ENCODE measurements at regions not wholly inside any gene's neighbourhood (a gene's known extent, or its start where the extent isn't known, plus 50 kb on each side); places are given as distances from the start of the nearest gene placed in this dataset.

DNA sequence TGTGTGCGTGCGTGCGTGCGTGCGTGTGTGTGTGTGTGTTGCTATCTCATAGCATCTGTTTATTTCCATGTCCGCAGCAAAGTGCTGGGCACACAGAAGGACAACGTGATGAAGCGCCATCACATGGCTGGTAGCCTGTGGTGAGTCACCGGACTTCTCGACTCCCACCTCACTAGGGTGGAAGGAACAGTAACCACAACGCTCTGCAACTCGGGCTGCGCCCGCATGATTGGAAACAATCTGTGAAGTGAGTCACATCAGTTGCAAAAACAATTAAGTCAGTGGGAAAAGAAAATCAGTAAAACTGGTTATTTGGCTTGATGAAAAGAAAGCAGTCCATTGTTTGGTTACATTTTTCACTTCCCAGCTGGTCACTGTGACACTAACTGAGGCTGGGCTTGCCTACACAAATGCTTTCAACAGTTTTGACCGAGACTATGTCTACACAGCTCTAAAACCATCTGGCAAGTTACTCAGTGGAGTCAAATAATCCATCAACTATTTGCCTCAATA is 437.3 kb upstream of the CADM1 start:
- H3K4me2 ChIP-seq (ENCODE audit: low read length): no peak overlapping the region
- WGBS (ENCODE audit: extremely low coverage, insufficient coverage, insufficient read length): no CpG with 5 or more reads among the region's 15 CpGs
- no peaks in the 10 kb centered on the region for H3K36me3 ChIP-seq (ENCODE audit: control insufficient read depth in 1 of 2, insufficient read depth in 2 of 2, low read length in 2 of 2)
- H3K79me1 ChIP-seq (ENCODE audit: low read length): no peaks in the 10 kb centered on the region
- no peak overlapping the region for H3K4me3 ChIP-seq (ENCODE audit: low read depth, low read length)
- H2AFZ ChIP-seq (ENCODE audit: insufficient read depth, low read length, poor library complexity): no peak overlapping the region
- no peak overlapping the region for H2AK5ac ChIP-seq (ENCODE audit: low read length)
- no peak overlapping the region for H2BK12ac ChIP-seq (ENCODE audit: low read length)
- DNase-seq: peak; percentile 95
- peaks cover 2 to 7% of the 10 kb centered on the region in 2 experiments for H3K4me1 ChIP-seq (ENCODE audit: control insufficient read depth in 1 of 2, insufficient read depth in 2 of 2, low read length in 2 of 2)
- H3K79me2 ChIP-seq (ENCODE audit: control insufficient read depth, insufficient read depth, low read length, poor library complexity): no peaks in the 10 kb centered on the region
- no peaks in the 10 kb centered on the region for H3K9me3 ChIP-seq (ENCODE audit: insufficient read depth, low read depth, low read length)
- no peak overlapping the region for H4K91ac ChIP-seq (ENCODE audit: low read depth, low read length)
- H4K12ac ChIP-seq (ENCODE audit: low read depth, low read length): no peak overlapping the region
- H3K14ac ChIP-seq (ENCODE audit: low read length): no peak overlapping the region
- H2BK5ac ChIP-seq (ENCODE audit: low read depth, low read length, poor library complexity): no peak overlapping the region
- no peak overlapping the region for H4K8ac ChIP-seq (ENCODE audit: low read depth, low read length)
- H3K27me3 ChIP-seq (ENCODE audit: insufficient read depth, low read length): no peaks in the 10 kb centered on the region
- H3K9ac ChIP-seq (ENCODE audit: low read length): no peak overlapping the region
- no peak overlapping the region for H2BK120ac ChIP-seq (ENCODE audit: insufficient read depth, low read length, poor library complexity)
- H3K27ac ChIP-seq (ENCODE audit: low read depth, low read length): no peak overlapping the region
- H3K23ac ChIP-seq (ENCODE audit: low read length): no peak overlapping the region
- no peak overlapping the region for H3K4ac ChIP-seq (ENCODE audit: low read depth, low read length)
- H3K18ac ChIP-seq (ENCODE audit: low read length): no peak overlapping the region

DNA sequence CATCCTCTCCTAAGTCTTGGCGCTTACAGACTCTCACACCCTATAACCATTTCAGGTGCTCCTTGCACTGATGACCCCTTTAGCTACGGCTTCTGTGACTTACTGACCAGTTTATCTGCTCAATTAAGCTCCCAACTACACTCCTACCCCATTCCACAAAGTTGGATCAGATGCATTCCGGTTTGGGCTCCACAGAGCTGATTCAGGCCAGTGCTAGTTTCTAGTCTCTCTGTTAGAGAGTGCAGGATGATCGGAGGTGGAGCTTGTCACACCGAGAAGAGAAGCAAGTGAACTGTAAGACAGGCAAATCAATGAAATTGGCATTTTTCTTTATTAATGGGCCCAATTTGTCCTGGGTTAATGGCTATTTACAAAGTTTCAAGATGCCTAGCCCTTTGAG is 436.8 kb upstream of the CADM1 start:
- Histone ChIP-seq H3K4me3 (ENCODE audit: low read depth, low read length) (no peak overlapping the region), H2BK120ac (ENCODE audit: insufficient read depth, low read length, poor library complexity) (no peak overlapping the region), H2BK12ac (ENCODE audit: low read length) (no peak overlapping the region), H3K4ac (ENCODE audit: low read depth, low read length) (no peak overlapping the region), H2BK5ac (ENCODE audit: low read depth, low read length, poor library complexity) (no peak overlapping the region), H3K4me2 (ENCODE audit: low read length) (no peak overlapping the region), H3K27me3 (ENCODE audit: insufficient read depth, low read length) (no peaks in the 10 kb centered on the region), H2AK5ac (ENCODE audit: low read length) (no peak overlapping the region), H3K9me3 (ENCODE audit: insufficient read depth, low read depth, low read length) (no peaks in the 10 kb centered on the region), H3K27ac (ENCODE audit: low read depth, low read length) (no peak overlapping the region), H3K79me1 (ENCODE audit: low read length) (no peaks in the 10 kb centered on the region), H4K91ac (ENCODE audit: low read depth, low read length) (no peak overlapping the region), H3K36me3 (ENCODE audit: control insufficient read depth in 1 of 2, insufficient read depth in 2 of 2, low read length in 2 of 2) (no peaks in the 10 kb centered on the region), H3K23ac (ENCODE audit: low read length) (no peak overlapping the region), H3K14ac (ENCODE audit: low read length) (no peak overlapping the region), H2AFZ (ENCODE audit: insufficient read depth, low read length, poor library complexity) (no peak overlapping the region), H3K9ac (ENCODE audit: low read length) (no peak overlapping the region), H3K79me2 (ENCODE audit: control insufficient read depth, insufficient read depth, low read length, poor library complexity) (no peaks in the 10 kb centered on the region), H4K12ac (ENCODE audit: low read depth, low read length) (no peak overlapping the region), H3K18ac (ENCODE audit: low read length) (no peak overlapping the region), H4K8ac (ENCODE audit: low read depth, low read length) (no peak overlapping the region), H3K4me1 (ENCODE audit: control insufficient read depth in 1 of 2, insufficient read depth in 2 of 2, low read length in 2 of 2) (peaks cover 2 to 7% of the 10 kb centered on the region in 2 experiments)
- WGBS (ENCODE audit: extremely low coverage, insufficient coverage, insufficient read length): no CpG with 5 or more reads among the region's 5 CpGs
- DNase-seq: no peak

- H3K4me1 ChIP-seq (ENCODE audit: control insufficient read depth in 1 of 2, insufficient read depth in 2 of 2, low read length in 2 of 2): peaks cover 2 to 7% of the 10 kb centered on the region in 2 experiments
Observed at GRCh38 chr11:115939731-115940421, 435.7 kb upstream of the CADM1 start.

DNA sequence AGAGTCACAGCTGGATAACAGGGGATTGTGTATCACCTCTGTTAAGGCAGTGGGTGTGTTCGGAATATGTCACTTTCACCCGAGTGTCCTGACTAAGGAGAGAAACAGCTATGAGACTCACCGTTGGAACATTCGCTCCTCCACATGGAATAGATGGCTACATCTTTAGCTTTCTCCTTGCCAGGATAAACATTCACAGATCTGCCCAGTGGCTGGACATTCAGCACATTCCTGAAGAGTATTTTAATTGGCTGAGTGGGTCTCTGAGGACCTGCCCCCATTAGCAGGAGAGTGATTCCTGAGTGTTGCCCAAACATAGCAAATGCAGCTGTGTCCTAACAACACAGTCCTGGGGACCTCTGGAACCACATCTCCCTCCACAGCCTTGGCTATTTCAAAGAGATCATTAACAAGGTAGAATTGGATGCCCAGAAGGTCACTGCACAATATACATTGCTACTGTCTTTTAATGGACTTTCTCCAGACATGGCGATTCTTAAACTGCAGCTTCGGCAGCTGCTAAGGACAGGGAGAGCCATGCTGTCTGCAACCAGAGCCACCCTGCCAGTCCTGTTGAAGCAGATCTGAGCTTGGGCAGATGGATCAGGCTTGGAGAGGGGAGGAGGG is 435.0 kb upstream of the CADM1 start:
- no peak overlapping the region for H3K9ac ChIP-seq (ENCODE audit: low read length)
- H3K27ac ChIP-seq (ENCODE audit: low read depth, low read length): no peak overlapping the region
- H3K36me3 ChIP-seq (ENCODE audit: control insufficient read depth in 1 of 2, insufficient read depth in 2 of 2, low read length in 2 of 2): no peaks in the 10 kb centered on the region
- no peak overlapping the region for H3K4me3 ChIP-seq (ENCODE audit: low read depth, low read length)
- H3K4me2 ChIP-seq (ENCODE audit: low read length): no peak overlapping the region
- no peak overlapping the region for H4K91ac ChIP-seq (ENCODE audit: low read depth, low read length)
- H3K14ac ChIP-seq (ENCODE audit: low read length): no peak overlapping the region
- H3K27me3 ChIP-seq (ENCODE audit: insufficient read depth, low read length): no peaks in the 10 kb centered on the region
- no peak overlapping the region for H2AK5ac ChIP-seq (ENCODE audit: low read length)
- WGBS (ENCODE audit: extremely low coverage, insufficient coverage, insufficient read length): no CpG with 5 or more reads among the region's 6 CpGs
- H4K8ac ChIP-seq (ENCODE audit: low read depth, low read length): no peak overlapping the region
- no peak overlapping the region for H2BK12ac ChIP-seq (ENCODE audit: low read length)
- no peak overlapping the region for H2AFZ ChIP-seq (ENCODE audit: insufficient read depth, low read length, poor library complexity)
- H3K18ac ChIP-seq (ENCODE audit: low read length): no peak overlapping the region
- no peak overlapping the region for H4K12ac ChIP-seq (ENCODE audit: low read depth, low read length)
- no peak for DNase-seq
- H3K4me1 ChIP-seq (ENCODE audit: control insufficient read depth in 1 of 2, insufficient read depth in 2 of 2, low read length in 2 of 2): peaks cover 0 to 2% of the 10 kb centered on the region in 2 experiments
- H2BK5ac ChIP-seq (ENCODE audit: low read depth, low read length, poor library complexity): no peak overlapping the region
- no peaks in the 10 kb centered on the region for H3K9me3 ChIP-seq (ENCODE audit: insufficient read depth, low read depth, low read length)
- H3K4ac ChIP-seq (ENCODE audit: low read depth, low read length): no peak overlapping the region
- no peaks in the 10 kb centered on the region for H3K79me2 ChIP-seq (ENCODE audit: control insufficient read depth, insufficient read depth, low read length, poor library complexity)
- H3K23ac ChIP-seq (ENCODE audit: low read length): no peak overlapping the region
- H2BK120ac ChIP-seq (ENCODE audit: insufficient read depth, low read length, poor library complexity): no peak overlapping the region
- no peaks in the 10 kb centered on the region for H3K79me1 ChIP-seq (ENCODE audit: low read length)

More at GRCh38 chr11:115939731-115940421, 435.7 kb upstream of the CADM1 start:
- no CpG with 5 or more reads among the region's 7 CpGs for WGBS (ENCODE audit: extremely low coverage, insufficient coverage, insufficient read length)
- no peak overlapping the region for H2BK120ac ChIP-seq (ENCODE audit: insufficient read depth, low read length, poor library complexity)
- H2BK12ac ChIP-seq (ENCODE audit: low read length): no peak overlapping the region
- H3K18ac ChIP-seq (ENCODE audit: low read length): no peak overlapping the region
- no peaks in the 10 kb centered on the region for H3K36me3 ChIP-seq (ENCODE audit: control insufficient read depth in 1 of 2, insufficient read depth in 2 of 2, low read length in 2 of 2)
- DNase-seq: no peak
- H3K27ac ChIP-seq (ENCODE audit: low read depth, low read length): no peak overlapping the region
- no peaks in the 10 kb centered on the region for H3K9me3 ChIP-seq (ENCODE audit: insufficient read depth, low read depth, low read length)
- peak overlapping the region; percentile 25 for H3K4me3 ChIP-seq (ENCODE audit: low read depth, low read length)
- H3K4me2 ChIP-seq (ENCODE audit: low read length): no peak overlapping the region
- no peak overlapping the region for H3K9ac ChIP-seq (ENCODE audit: low read length)
- no peak overlapping the region for H2BK5ac ChIP-seq (ENCODE audit: low read depth, low read length, poor library complexity)
- no peaks in the 10 kb centered on the region for H3K27me3 ChIP-seq (ENCODE audit: insufficient read depth, low read length)
- no peak overlapping the region for H3K23ac ChIP-seq (ENCODE audit: low read length)
- no peak overlapping the region for H3K14ac ChIP-seq (ENCODE audit: low read length)
- H2AK5ac ChIP-seq (ENCODE audit: low read length): no peak overlapping the region
- H4K8ac ChIP-seq (ENCODE audit: low read depth, low read length): no peak overlapping the region
- H3K4ac ChIP-seq (ENCODE audit: low read depth, low read length): no peak overlapping the region
- no peak overlapping the region for H4K12ac ChIP-seq (ENCODE audit: low read depth, low read length)
- no peak overlapping the region for H4K91ac ChIP-seq (ENCODE audit: low read depth, low read length)
- no peaks in the 10 kb centered on the region for H3K79me1 ChIP-seq (ENCODE audit: low read length)
- no peaks in the 10 kb centered on the region for H3K79me2 ChIP-seq (ENCODE audit: control insufficient read depth, insufficient read depth, low read length, poor library complexity)
- no peak overlapping the region for H2AFZ ChIP-seq (ENCODE audit: insufficient read depth, low read length, poor library complexity)

All from trophoblast cell (in vitro differentiated cells and primary cell).